ENCODE measurements at regions not wholly inside any gene's neighbourhood (a gene's known extent, or its start where the extent isn't known, plus 50 kb on each side); places are given as distances from the start of the nearest gene placed in this dataset.

DNA sequence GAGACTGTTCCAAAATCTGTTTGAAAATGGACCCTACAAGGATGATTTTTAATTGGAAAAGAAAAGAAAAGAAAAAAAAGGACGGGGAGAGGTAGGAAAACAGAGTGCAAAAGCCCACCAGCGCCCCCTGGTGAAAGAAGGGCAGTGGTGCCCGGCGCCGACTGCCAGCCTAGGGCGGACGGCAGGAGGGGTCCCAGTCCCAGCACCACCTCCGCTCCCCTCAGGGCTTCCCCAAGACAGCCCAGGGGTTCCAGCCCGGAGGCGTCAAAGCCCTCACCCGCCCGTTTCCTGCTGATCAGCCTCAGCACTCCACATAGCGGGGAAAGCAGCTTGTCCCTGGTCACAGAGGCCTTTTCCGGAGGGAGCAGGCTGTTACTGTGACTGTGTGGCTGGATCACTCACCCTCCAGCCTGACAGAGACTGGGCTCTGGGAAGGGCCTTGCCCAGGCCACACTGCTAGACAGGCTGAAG lies 213.9 kb downstream of the TFCP2L1 start:
- CTCF ChIA-PET: interaction anchor here (0.7 to 6.0 kb wide), 23 partner anchors 9 to 1234 kb away, joined by 3 to 159 read pairs (median 4); no protein-coding TSS in a partner anchor
- Histone ChIP-seq H3K4me3 (ENCODE audit: low read depth, low read length) (no peak overlapping the region), H3K9me3 (ENCODE audit: control insufficient read depth, insufficient read depth, low read length) (peaks cover 3% of the 10 kb centered on the region; the same call in 1 of the 2 replicates), H3K27ac (ENCODE audit: low read depth, low read length) (no peak overlapping the region), H3K27me3 (ENCODE audit: control insufficient read depth, insufficient read depth, low read length) (peaks cover 34% of the 10 kb centered on the region)
- POLR2A ChIA-PET: no interaction called here
- TF ChIP-seq CTCF (IDR thresholded peaks at IDR 0.05; ENCODE audit: low read depth, low read length): peak; percentile 95
- no peak for DNase-seq (ENCODE audit: low read depth, low spot score)

DNA sequence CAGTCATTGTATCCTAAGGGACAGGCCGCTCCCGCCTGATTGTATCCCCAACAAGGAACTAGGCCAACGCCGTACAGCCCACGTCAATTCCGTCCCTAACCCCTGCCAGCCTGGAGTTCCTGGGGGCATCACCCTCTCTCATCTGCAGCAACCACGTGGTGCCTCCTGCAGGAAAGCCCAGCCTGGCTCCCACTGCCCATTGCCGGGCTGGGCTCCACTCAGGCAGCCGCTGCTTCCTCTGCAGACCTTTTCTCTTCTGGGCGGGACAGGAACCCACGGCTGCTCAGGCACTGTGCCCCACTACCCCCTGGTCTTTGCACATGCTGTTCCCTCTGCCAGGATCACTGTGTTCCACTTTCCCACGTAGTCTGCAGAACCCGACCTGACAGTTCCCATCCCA lies 212.2 kb downstream of the TFCP2L1 start:
- CTCF ChIA-PET: interaction anchor here (0.6 to 6.0 kb wide), 6 partner anchors 7 to 764 kb away, joined by 3 to 159 read pairs (median 5); no protein-coding TSS in a partner anchor
- TF ChIP-seq CTCF (IDR thresholded peaks at IDR 0.05; ENCODE audit: low read depth, low read length): no peak
- Histone ChIP-seq H3K27me3 (ENCODE audit: control insufficient read depth, insufficient read depth, low read length) (peaks cover 27% of the 10 kb centered on the region), H3K9me3 (ENCODE audit: control insufficient read depth, insufficient read depth, low read length) (no peaks in the 10 kb centered on the region; the same call in 1 of the 2 replicates), H3K27ac (ENCODE audit: low read depth, low read length) (no peak overlapping the region), H3K4me3 (ENCODE audit: low read depth, low read length) (no peak overlapping the region)
- DNase-seq (ENCODE audit: low read depth, low spot score): no peak
- POLR2A ChIA-PET: no interaction called here

DNA sequence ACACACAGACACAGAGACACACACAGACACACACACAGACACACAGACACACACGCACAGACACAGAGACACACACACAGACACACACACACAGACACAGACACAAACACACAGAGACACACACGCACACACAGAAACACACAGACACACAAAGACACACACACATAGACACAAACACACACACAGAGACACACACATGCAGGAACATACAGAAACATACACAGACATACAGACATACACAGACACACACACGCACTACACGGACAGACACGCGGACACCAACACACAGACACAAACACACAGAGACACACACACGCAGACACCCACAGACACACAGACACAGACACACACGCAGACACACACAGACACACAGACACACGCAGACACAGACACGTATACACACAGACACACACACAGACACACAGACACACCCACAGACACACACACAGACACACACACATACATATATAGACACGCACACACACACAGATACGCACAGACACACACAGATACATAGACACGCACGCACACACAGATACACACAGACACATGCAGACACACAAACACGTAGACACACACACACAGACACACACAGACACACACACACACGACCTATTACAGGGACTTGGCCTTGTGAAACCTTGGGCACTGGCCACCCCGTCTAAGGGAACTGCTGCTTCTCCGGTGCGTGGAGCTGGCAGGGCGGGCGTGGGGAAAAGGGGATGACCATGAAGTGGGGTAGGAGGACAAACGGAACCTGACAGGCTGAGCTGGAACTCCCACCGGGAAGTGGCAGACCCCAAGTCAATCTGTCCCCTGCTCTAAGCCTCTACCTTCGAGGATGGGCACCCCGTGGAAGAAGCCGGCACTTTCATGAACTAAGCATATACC lies 211.4 kb downstream of the TFCP2L1 start:
- ChIA-PET CTCF (interaction anchor here (7.5 to 14.9 kb wide), 2 partner anchors 377 to 391 kb away, joined by 59 to 223 read pairs; no protein-coding TSS in a partner anchor), POLR2A (interaction anchor here (1.7 kb wide), 1 partner anchor 384 kb away, joined by 4 read pairs; no protein-coding TSS in a partner anchor)
- TF ChIP-seq CTCF (IDR thresholded peaks at IDR 0.05; ENCODE audit: low read depth, low read length): no peak
- Histone ChIP-seq H3K9me3 (ENCODE audit: control insufficient read depth, insufficient read depth, low read length) (no peaks in the 10 kb centered on the region; the same call in 1 of the 2 replicates), H3K27ac (ENCODE audit: low read depth, low read length) (no peak overlapping the region), H3K4me3 (ENCODE audit: low read depth, low read length) (no peak overlapping the region), H3K27me3 (ENCODE audit: control insufficient read depth, insufficient read depth, low read length) (peaks cover 24% of the 10 kb centered on the region)
- DNase-seq (ENCODE audit: low read depth, low spot score): no peak

- Histone ChIP-seq H3K27ac (ENCODE audit: low read depth, low read length) (no peak overlapping the region), H3K4me3 (ENCODE audit: low read depth, low read length) (no peak overlapping the region), H3K27me3 (ENCODE audit: control insufficient read depth, insufficient read depth, low read length) (peaks cover 23% of the 10 kb centered on the region), H3K9me3 (ENCODE audit: control insufficient read depth, insufficient read depth, low read length) (no peaks in the 10 kb centered on the region; the same call in 1 of the 2 replicates)
- no peak for DNase-seq (ENCODE audit: low read depth, low spot score)
- POLR2A ChIA-PET: interaction anchor here (0.8 to 2.1 kb wide), 16 partner anchors 139 to 515 kb away, joined by 3 to 16 read pairs (median 4); partner anchors contain the start of gene RNU4ATAC
- no peak for TF ChIP-seq CTCF (IDR thresholded peaks at IDR 0.05; ENCODE audit: low read depth, low read length)
- CTCF ChIA-PET: interaction anchor here (0.5 to 14.9 kb wide), 4 partner anchors 10 to 392 kb away, joined by 3 to 223 read pairs (median 32); no protein-coding TSS in a partner anchor
Observed at GRCh38 chr2:121074293-121074932, 210.6 kb downstream of the TFCP2L1 start.

All from AG04450 (cell line).